CD1c-positive myeloid dendritic cell (primary cell): ENCODE measurements at regions not wholly inside any gene's neighbourhood (a gene's known extent, or its start where the extent isn't known, plus 50 kb on each side); places are given as distances from the start of the nearest gene placed in this dataset.

Experiments used
- DNase-seq: peaks from one replicate; pipeline ENCODE4 v3.0.0-alpha.2; 2016; ENCODE audit errors: extremely low spot score

GRCh38 chr10:78475437-78475836, 441.8 kb downstream of the RPS24 start:
- no peak for DNase-seq

- DNase-seq = no peak
Measured at GRCh38 chr10:78476156-78476555, 442.5 kb downstream of the RPS24 start.

GRCh38 chr10:78476844-78477243, 443.2 kb downstream of the RPS24 start:
- DNase-seq = no peak

- DNase-seq = no peak
Measured at GRCh38 chr10:78478919-78479318, 445.3 kb downstream of the RPS24 start.

- no peak for DNase-seq
Measured at GRCh38 chr10:78479467-78479866, 445.8 kb downstream of the RPS24 start.

GRCh38 chr10:78481842-78482241, 448.2 kb downstream of the RPS24 start:
- DNase-seq = no peak

GRCh38 chr10:78483641-78484040, 450.0 kb downstream of the RPS24 start:
- no peak for DNase-seq

- no peak for DNase-seq
Measured at GRCh38 chr10:78489034-78489433, 455.4 kb downstream of the RPS24 start.

GRCh38 chr10:78491812-78492211, 458.1 kb downstream of the RPS24 start:
- no peak for DNase-seq

GRCh38 chr10:78492424-78492823, 458.8 kb downstream of the RPS24 start:
- no peak for DNase-seq

- no peak for DNase-seq
Measured at GRCh38 chr10:78494179-78494578, 460.5 kb downstream of the RPS24 start.

- DNase-seq = no peak
Measured at GRCh38 chr10:78502210-78502936, 468.7 kb downstream of the RPS24 start.

- DNase-seq = no peak
Measured at GRCh38 chr10:78504181-78504580, 470.5 kb downstream of the RPS24 start.

- DNase-seq = no peak
Measured at GRCh38 chr10:78505657-78506056, 472.0 kb downstream of the RPS24 start.

- no peak for DNase-seq
Measured at GRCh38 chr10:78506614-78507013, 473.0 kb downstream of the RPS24 start.

GRCh38 chr10:78507510-78508160, 474.0 kb downstream of the RPS24 start:
- no peak for DNase-seq

GRCh38 chr10:78508955-78509748, 475.5 kb downstream of the RPS24 start:
- DNase-seq = no peak

GRCh38 chr10:78510566-78511323, 477.1 kb downstream of the RPS24 start:
- no peak for DNase-seq

- no peak for DNase-seq
Measured at GRCh38 chr10:78511324-78512204, 477.9 kb downstream of the RPS24 start.

GRCh38 chr10:78512205-78512550, 478.5 kb downstream of the RPS24 start:
- no peak for DNase-seq

- no peak for DNase-seq
Measured at GRCh38 chr10:78513330-78513729, 479.7 kb downstream of the RPS24 start.
